CD4-positive, alpha-beta T cell treated with Interleukin-21 for 1 hour (primary cell): ENCODE measurements at regions not wholly inside any gene's neighbourhood (a gene's known extent, or its start where the extent isn't known, plus 50 kb on each side); places are given as distances from the start of the nearest gene placed in this dataset.

Experiments
- DNase-seq: peaks from one replicate; pipeline ENCODE4 v3.0.0-alpha.2; 2020

DNA sequence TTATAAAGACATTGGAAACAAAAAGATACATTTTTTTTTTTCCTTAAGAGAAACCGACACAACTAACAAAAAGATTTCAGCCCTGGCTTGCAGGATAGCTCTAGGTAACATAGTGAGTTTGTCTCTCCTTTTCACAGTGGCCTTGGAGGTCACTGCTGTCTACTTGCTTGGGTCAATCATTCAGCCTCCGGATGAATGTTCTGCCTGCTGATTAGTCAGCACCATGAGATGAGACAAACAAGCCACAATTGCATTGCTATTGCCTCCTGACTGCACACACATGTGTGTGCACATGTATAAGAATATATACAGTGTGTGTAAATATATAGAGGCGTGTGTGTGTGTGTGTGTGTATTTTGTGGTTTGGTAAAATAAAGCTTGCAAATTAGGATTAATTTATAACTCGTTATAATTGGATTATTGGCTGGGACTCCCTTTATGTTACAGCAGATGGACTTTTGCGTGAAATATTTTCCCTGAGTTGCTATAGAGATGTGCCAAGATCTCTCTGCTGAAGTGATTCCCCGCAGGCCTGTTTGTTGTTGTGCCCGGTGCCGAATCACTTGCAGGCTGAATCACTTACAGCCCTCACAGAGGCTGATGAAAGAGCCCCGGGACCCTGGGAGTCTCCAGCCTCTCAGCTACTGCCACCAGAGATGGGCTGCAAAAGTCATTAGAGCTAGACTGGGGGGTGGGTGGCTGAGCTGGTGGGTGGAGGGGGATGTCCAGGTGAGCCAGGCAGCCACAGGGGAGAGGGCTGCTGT, 161.2 kb downstream of the FGF18 start:
- no peak for DNase-seq

DNA sequence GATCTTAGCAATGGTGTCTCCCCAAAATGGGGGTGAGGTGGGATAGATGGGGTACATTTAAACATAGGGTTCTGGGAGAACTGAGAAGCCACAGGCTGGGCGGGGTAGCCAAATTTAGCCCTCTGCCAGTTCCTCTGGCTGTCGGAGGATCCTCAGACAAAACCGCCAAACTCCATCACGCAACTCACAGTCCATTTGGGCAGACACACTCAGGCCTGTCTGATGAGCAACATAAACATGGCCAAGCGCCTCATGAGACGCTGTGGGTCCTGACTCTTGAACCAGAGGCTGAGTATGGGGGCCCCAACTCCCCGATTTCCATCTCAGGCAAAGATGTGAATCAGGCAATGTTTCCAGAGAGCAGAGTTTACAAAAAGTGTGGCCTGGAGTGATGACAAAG, 162.3 kb downstream of the FGF18 start:
- DNase-seq = no peak

DNA sequence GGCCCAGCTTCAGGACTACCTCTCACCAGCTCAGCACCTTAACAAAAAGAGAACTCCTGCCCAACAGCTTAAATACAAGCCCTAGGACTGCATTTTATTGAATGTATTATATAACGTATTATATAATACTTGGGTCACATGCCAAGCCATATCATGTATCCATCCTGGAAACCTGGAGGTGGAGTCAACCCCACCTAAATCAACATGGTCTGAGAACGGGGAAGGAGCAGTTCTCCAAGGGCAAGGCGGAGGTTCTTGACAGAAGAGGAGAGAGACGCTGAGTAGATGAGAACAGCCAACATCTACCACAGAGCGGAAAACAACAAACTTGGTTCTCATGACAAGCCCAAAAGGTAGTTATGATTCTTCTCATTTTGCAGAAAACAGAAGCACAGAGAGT, 163.4 kb downstream of the FGF18 start:
- no peak for DNase-seq

GRCh38 chr5:171585981-171586380, 166.5 kb downstream of the FGF18 start:
- no peak for DNase-seq

DNA sequence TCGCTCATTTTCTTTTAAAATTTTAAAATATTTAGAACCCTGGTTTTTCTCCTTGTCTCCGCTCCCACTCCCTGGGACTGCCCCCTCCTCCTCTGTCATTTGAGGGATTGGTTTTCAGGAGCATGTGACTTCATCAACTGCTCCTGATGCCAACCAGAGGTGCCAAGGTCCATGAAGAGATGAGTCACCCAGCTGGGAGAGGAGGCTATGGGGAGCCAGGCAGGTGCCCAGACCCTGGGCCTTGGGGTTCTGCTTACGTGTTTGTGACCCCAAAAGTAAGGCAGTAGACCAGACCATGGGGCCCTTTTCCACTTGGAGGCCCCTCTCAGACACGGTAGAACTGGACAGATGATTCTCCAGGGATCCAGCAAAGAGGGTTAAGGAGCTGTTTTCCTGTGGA, 167.0 kb downstream of the FGF18 start:
- no peak for DNase-seq

DNA sequence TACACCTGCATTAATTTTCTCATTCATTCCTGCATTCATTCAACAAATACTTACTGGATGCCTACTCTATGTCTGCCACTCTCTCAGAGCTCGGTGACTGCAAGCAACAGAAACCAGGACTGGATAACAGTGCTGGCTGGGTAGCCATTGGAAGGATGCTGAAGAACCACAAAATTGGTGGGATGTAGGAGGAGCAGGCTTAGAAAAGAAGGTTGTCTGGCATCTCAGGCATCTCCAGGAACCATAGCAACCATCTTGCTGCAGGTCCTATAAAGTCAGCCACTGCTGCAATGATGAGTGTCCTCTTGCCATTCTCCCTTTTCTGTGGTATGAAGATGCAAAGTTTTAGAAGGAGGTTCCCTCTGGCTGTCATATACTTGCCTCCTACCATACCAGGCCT, 168.6 kb downstream of the FGF18 start:
- no peak for DNase-seq

DNA sequence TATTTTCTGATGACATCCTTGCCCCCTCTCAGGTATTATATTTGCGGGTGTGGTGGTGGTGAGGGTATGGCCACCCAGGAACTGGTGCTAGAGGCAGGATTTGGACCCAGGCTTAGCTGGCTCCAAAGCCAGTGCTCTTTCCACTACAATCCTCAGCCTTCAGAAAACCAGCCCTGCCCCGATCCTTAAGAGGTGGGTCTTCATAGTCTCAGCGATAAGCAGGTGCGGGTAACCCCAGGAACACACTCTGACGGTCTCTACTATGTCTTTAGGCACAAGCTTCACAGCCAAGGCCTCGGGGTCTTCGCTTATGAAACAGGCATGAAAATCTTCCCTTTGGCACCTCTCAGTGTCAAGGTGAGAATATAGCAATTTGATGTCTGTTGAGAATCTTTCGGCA, 169.3 kb downstream of the FGF18 start:
- DNase-seq = no peak

DNA sequence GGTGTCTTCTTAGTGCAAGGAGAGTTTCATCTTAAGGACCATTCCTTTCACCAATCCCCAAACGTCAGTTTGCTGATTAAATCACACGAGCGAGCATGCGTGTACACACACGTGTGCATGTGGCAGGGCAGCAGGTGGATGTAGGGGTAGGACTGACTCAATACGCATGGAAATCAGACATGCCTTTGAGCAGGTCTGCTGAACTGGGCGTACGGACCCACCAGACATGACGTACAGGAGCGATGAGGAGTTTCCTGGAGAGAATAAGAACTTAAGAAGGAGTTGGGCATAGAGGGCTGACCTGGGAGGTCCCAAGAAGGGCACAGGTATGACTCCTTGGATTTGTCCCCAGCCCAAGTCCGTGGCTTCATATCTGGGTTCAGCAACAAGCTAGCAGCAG, 170.0 kb downstream of the FGF18 start:
- no peak for DNase-seq

DNA sequence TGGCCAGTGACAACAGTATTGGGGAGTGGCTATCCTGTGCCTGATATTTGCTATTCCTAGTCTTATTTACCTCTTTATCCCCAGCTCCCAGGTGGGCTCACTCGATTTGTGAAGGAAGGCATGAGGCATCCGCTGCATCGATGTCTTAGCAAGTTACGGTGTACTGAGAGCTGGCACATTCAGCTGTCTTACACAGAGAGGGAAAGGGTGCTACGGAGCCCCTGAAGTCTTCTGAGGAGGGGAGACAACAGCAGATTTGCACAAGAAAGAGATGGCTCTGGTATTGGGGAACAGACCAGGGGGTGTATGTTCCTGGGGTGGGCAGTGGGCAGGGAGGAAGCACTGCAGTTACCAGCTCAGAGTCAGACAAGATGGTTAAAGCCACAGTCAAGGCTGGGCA, 172.6 kb downstream of the FGF18 start:
- DNase-seq = no peak

- no peak for DNase-seq
Measured at GRCh38 chr5:171592736-171593135, 173.3 kb downstream of the FGF18 start.

DNA sequence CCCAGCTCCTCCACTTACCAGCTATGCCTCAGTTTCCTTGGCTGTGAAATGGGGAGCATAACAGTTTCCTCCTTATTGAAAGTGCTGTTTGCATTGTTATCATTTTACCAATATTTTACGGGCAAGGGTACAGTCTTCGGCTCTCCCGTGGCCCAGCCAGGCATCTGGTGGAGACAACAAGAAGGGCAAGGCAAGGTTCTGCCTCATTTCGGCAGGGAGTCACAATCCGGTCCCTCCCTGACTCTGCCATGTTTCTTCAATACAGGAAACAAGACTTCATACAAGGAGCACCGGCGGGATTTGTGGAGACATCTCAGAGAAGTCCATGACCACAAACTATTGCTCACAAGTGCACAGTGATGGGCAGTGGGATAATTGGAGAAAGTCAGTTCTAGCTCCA, 174.0 kb downstream of the FGF18 start:
- DNase-seq = no peak

DNA sequence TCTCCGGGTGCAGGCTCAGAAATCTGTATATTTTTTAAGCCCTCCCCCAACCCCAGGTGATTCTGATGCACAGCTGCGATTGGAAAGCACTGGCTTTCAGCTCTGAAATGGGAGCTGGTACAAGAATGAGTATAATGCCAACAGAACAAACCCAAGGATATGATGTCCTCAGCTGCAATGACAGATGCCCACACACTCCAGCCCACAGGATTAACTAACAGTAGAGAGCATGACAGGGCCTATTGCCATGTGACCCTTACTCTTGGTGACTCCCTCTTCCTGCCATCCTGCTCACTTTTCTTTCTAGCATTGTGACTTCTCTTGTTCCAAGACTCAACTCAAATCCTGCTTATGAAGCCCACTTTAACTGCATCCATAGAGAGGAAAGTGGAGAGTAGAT, 174.5 kb downstream of the FGF18 start:
- DNase-seq = no peak

- DNase-seq = no peak
Measured at GRCh38 chr5:171595401-171595800, 176.0 kb downstream of the FGF18 start.

DNA sequence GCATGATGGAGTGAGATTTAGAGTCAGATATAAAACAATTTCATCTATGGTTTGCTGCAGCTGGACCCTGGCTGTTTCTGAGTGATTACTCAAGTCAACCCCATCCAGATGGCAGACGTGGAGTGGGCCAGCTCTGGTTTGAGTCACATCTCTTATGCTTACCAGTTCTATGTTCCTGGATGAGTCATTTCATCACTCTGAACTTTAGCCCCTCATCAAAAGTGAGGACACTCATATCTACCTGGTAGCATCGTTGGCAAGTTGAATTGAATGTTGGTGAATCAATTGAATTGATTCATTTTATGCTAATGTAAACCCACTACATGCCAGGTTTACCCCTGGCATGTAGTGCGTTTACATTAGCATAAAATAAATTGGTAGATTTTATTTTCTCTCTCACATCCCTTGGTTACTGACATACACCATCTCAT, 176.4 kb downstream of the FGF18 start:
- DNase-seq = no peak

- no peak for DNase-seq
Measured at GRCh38 chr5:171596391-171596878, 177.0 kb downstream of the FGF18 start.

DNA sequence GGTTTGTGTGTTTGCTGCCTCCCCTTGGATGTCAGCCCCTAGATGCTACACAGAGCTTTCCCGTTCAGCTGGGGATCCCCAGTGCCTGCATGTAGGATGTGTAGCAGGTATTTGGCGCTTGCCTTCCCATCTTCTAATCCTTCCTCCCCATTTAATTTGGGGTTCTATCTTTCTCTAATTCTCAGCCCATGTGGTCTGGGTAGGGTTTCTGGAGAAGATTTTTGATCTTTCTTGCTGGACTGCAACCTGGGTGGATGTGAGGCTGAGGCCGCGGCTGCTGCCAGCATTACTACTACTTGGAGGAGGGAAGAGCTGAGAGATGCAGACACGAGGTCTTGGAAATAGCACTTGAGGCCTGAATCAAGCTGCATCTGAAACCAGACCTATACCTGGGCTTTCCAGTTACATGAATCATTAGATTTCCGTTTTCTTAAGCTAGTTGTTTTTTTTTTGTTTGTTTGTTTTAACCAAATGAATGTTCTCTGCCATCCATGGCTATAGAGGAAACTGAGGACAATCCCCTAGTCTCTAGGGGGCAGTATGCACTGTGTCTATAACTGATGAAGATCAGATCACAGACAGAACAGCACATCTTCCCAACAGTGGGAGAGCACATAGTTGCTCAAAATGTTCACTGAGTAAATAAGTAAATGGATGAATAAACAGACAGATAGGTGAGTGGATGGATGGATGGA, 178.6 kb downstream of the FGF18 start:
- no peak for DNase-seq

- no peak for DNase-seq
Measured at GRCh38 chr5:171598641-171599152, 179.2 kb downstream of the FGF18 start.

DNA sequence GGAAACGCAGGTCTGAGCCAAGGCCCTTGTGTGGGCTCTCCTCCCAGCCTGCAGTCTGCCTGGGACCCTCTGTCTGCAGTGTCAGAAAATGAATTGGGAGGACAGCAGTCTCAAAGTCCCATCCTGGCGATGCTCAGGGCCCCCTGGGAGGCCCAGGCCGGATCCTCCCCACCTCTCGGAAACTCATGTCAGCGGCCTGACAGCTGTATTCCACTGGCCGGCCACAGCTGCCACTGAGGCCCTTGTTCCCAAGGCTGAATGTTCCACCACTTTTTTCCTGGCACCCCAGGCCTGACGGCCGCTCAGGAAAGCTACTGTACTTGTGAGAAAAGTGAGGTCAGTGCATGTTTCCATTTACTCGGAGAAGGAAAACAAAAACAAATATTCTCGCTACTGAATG, 180.0 kb downstream of the FGF18 start:
- no peak for DNase-seq

DNA sequence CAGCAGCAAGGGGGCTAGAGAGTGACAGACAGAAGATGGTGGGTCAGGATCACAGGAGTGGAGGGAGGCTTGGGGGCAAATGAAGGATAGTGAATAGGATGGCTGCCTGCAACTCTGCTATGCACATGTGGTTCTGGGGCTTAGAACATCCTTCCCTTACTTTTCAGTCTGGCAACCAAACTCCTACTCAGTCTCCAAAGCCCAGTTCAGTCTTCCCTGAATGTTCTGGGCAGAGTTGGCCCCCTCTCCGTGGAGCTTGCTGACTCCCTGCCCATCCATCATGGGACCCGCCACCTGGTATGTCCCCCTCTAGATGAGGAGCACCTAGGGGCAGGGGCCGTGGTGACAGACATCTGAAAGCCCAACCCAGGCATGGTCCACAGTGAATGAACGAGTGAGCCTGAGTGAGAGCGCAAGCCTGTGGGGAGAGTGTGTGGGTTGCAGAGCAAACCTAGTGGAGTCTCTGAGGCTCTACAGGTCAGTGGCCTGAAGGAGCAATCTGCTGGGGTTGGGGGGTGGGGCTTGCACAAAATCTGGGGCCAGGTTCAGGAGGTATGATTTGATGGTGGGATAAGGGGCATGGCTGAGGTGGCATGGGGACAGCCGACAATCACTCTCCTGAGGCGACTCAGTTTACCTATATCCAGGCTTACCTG, 180.6 kb downstream of the FGF18 start:
- no peak for DNase-seq

- DNase-seq = no peak
Measured at GRCh38 chr5:171600741-171601265, 181.4 kb downstream of the FGF18 start.

GRCh38 chr5:171601266-171601881, 181.9 kb downstream of the FGF18 start:
- peak; percentile 5 for DNase-seq

- DNase-seq = no peak
Measured at GRCh38 chr5:171603591-171603990, 182.0 kb upstream of the SMIM23 start.

DNA sequence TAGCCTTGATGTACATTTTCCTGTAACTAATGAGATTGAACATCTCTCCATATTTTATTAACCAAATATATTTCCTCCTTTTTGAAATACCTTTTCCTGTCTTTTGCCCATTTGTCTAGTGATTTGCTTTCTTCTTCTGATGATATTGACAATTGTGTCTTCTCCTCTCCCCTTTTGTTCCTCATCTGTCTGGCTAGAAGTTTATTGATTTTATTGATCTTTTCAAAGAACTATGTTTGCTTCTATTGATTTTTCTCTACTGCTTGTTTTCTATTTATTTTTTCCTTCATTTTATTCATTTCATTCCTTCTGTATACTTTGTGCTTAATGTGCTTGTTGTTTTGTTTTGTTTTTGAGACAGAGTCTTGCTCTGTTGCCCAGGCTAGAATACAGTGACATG, 181.4 kb upstream of the SMIM23 start:
- DNase-seq = no peak
